ENCODE measurements at regions not wholly inside any gene's neighbourhood (a gene's known extent, or its start where the extent isn't known, plus 50 kb on each side); places are given as distances from the start of the nearest gene placed in this dataset.

- H3K27ac ChIP-seq (ENCODE audit: extremely low read depth, low read depth, low read length), result no peak overlapping the region
- no peaks in the 10 kb centered on the region for H3K36me3 ChIP-seq (ENCODE audit: control insufficient read depth in 2 of 2, insufficient read depth in 1 of 2, low read length in 2 of 2)
- no peaks in the 10 kb centered on the region for H3K4me1 ChIP-seq (ENCODE audit: control insufficient read depth, insufficient read depth, low read length)
- ChIA-PET POLR2A (no interaction called here), CTCF (interaction anchor here (0.6 kb wide), 1 partner anchor 9 kb away, joined by 4 read pairs; no protein-coding TSS in a partner anchor)
- no peak overlapping the region for H3K4me3 ChIP-seq (ENCODE audit: low read depth, low read length)
- no peak for TF ChIP-seq ZNF792 (tag by site-specific recombination; IDR thresholded peaks at IDR 0.05)
- no peak for TF ChIP-seq ZNF530 (tag by site-specific recombination; IDR thresholded peaks at IDR 0.05; ENCODE audit: low read depth)
- no peak for TF ChIP-seq ZSCAN5A (tag by site-specific recombination; IDR thresholded peaks at IDR 0.05)
- no peak for TF ChIP-seq GLIS1 (tag by site-specific recombination; IDR thresholded peaks at IDR 0.05)
- no peak for TF ChIP-seq KLF9 (tag by site-specific recombination; IDR thresholded peaks at IDR 0.05; ENCODE audit: low read depth)
- no peak for TF ChIP-seq GLIS2 (tag by site-specific recombination; IDR thresholded peaks at IDR 0.05)
- TF ChIP-seq MEIS1 (CRISPR knock-in tag; IDR thresholded peaks at IDR 0.05; ENCODE audit: borderline replicate concordance), result no peak
- no peak for TF ChIP-seq ZNF785 (tag by site-specific recombination; IDR thresholded peaks at IDR 0.05)
- TF ChIP-seq ZNF239 (tag by site-specific recombination; IDR thresholded peaks at IDR 0.05), result no peak
- TF ChIP-seq TCF7L2 (IDR thresholded peaks at IDR 0.05; ENCODE audit: borderline replicate concordance, low read depth, low read length), result no peak
- no peak for TF ChIP-seq ZNF529 (tag by site-specific recombination; IDR thresholded peaks at IDR 0.05; ENCODE audit: insufficient replicate concordance)
- no peak for TF ChIP-seq ZXDB (tag by site-specific recombination; IDR thresholded peaks at IDR 0.05)
- TF ChIP-seq PATZ1 (tag by site-specific recombination; IDR thresholded peaks at IDR 0.05), result no peak
- no peaks in the 10 kb centered on the region for H3K9me3 ChIP-seq (ENCODE audit: control insufficient read depth, insufficient read depth, low read depth, low read length)
These were observed 451.7 kb upstream of the ARHGEF26 start for GRCh38 chr3:153669527-153669926.

DNA sequence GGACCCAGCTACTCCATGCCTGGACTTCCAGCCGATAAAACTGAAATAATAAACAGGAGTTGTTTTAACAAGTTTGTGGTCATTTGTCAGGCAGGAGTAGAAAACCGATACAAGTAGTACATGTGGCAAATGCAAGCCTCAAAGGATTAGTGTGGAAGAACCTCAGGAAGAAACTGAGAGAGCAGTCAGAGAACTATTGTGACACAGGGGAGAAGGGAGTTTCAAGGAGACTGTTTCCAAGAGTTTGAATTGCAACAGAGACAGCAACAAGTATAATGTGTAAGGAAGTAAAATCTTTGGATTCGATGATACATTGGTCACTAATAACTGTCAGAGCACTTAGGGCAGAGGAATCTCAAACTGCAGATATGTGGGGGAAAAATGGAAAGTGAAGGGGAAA is 450.6 kb upstream of the ARHGEF26 start:
- CTCF ChIA-PET, result no interaction called here
- Histone ChIP-seq H3K9me3 (ENCODE audit: control insufficient read depth, insufficient read depth, low read depth, low read length) (no peaks in the 10 kb centered on the region), H3K36me3 (ENCODE audit: control insufficient read depth in 2 of 2, insufficient read depth in 1 of 2, low read length in 2 of 2) (no peaks in the 10 kb centered on the region), H3K27ac (ENCODE audit: extremely low read depth, low read depth, low read length) (no peak overlapping the region), H3K4me1 (ENCODE audit: control insufficient read depth, insufficient read depth, low read length) (no peaks in the 10 kb centered on the region), H3K4me3 (ENCODE audit: low read depth, low read length) (no peak overlapping the region)
- POLR2A ChIA-PET, result no interaction called here
- no peak for TF ChIP-seq ZBTB17 (tag by site-specific recombination; IDR thresholded peaks at IDR 0.05)
- TF ChIP-seq, protein P1, sequence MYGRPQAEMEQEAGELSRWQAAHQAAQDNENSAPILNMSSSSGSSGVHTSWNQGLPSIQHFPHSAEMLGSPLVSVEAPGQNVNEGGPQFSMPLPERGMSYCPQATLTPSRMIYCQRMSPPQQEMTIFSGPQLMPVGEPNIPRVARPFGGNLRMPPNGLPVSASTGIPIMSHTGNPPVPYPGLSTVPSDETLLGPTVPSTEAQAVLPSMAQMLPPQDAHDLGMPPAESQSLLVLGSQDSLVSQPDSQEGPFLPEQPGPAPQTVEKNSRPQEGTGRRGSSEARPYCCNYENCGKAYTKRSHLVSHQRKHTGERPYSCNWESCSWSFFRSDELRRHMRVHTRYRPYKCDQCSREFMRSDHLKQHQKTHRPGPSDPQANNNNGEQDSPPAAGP (tag by site-specific recombination; IDR thresholded peaks at IDR 0.05), result no peak
- TF ChIP-seq ZNF174 (tag by site-specific recombination; IDR thresholded peaks at IDR 0.05), result no peak
- TF ChIP-seq GLI2 (tag by site-specific recombination; IDR thresholded peaks at IDR 0.05; ENCODE audit: borderline replicate concordance, low read depth), result no peak
- no peak for TF ChIP-seq ZFP3 (tag by site-specific recombination; IDR thresholded peaks at IDR 0.05; ENCODE audit: low read depth)
- TF ChIP-seq KLF8 (tag by site-specific recombination; IDR thresholded peaks at IDR 0.05), result no peak
- no peak for TF ChIP-seq TRIM28 (IDR thresholded peaks at IDR 0.05; ENCODE audit: borderline replicate concordance, low read length)
- TF ChIP-seq ZSCAN16 (tag by site-specific recombination; IDR thresholded peaks at IDR 0.05), result no peak
- TF ChIP-seq ZNF571 (tag by site-specific recombination; IDR thresholded peaks at IDR 0.05), result no peak
- TF ChIP-seq SP7 (tag by site-specific recombination; IDR thresholded peaks at IDR 0.05), result no peak
- no peak for TF ChIP-seq ZNF501 (tag by site-specific recombination; IDR thresholded peaks at IDR 0.05)
- TF ChIP-seq ZNF488 (tag by site-specific recombination; IDR thresholded peaks at IDR 0.05), result no peak
- no peak for TF ChIP-seq ZBTB10 (tag by site-specific recombination; IDR thresholded peaks at IDR 0.05)
- TF ChIP-seq, protein P2, sequence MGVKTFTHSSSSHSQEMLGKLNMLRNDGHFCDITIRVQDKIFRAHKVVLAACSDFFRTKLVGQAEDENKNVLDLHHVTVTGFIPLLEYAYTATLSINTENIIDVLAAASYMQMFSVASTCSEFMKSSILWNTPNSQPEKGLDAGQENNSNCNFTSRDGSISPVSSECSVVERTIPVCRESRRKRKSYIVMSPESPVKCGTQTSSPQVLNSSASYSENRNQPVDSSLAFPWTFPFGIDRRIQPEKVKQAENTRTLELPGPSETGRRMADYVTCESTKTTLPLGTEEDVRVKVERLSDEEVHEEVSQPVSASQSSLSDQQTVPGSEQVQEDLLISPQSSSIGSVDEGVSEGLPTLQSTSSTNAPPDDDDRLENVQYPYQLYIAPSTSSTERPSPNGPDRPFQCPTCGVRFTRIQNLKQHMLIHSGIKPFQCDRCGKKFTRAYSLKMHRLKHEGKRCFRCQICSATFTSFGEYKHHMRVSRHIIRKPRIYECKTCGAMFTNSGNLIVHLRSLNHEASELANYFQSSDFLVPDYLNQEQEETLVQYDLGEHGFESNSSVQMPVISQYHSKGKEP (tag by site-specific recombination; IDR thresholded peaks at IDR 0.05), result no peak
- no peak for TF ChIP-seq ZNF155 (tag by site-specific recombination; IDR thresholded peaks at IDR 0.05)

Data from HEK293 (cell line).